HUES64 (cell line): ENCODE measurements at regions not wholly inside any gene's neighbourhood (a gene's known extent, or its start where the extent isn't known, plus 50 kb on each side); places are given as distances from the start of the nearest gene placed in this dataset.

Experiments used
- H3K27ac ChIP-seq: 2 replicates; pipeline ENCODE4 v1.7.0; 2013; ENCODE audit warnings: low read depth, low read length, inconsistent platforms
- H3K27me3 ChIP-seq: 2 replicates; pipeline ENCODE4 v1.6.1; 2013; ENCODE audit warnings: mild to moderate bottlenecking, low read length; ENCODE audit not compliant: insufficient read depth
- H3K36me3 ChIP-seq: 2 replicates; pipeline ENCODE4 v1.6.1; 2013; ENCODE audit warnings: mild to moderate bottlenecking, low read length; ENCODE audit not compliant: insufficient read depth
- H3K4me1 ChIP-seq: 2 replicates; pipeline ENCODE4 v1.6.1; 2013; ENCODE audit warnings: mild to moderate bottlenecking, low read length, moderate library complexity; ENCODE audit not compliant: insufficient read depth
- H3K4me3 ChIP-seq: 2 replicates; pipeline ENCODE4 v1.5.1; 2013; ENCODE audit warnings: mild to moderate bottlenecking, low read length, moderate library complexity
- H3K9ac ChIP-seq: 2 replicates; pipeline ENCODE4 v1.6.1; 2013; ENCODE audit warnings: mild to moderate bottlenecking, low read depth, low read length
- H3K9me3 ChIP-seq: 2 replicates; pipeline ENCODE4 v1.6.1; 2013; ENCODE audit warnings: low read depth, low read length; ENCODE audit not compliant: insufficient read depth
- WGBS: fragments of 150-250, 120-280 bp; methylation state at CpG from one replicate; pipeline ENCODE4 v1.1.7; 2013; ENCODE audit warnings: missing lambda C conversion rate; 5-methylcytosine and 5-hydroxymethylcytosine counted together

DNA sequence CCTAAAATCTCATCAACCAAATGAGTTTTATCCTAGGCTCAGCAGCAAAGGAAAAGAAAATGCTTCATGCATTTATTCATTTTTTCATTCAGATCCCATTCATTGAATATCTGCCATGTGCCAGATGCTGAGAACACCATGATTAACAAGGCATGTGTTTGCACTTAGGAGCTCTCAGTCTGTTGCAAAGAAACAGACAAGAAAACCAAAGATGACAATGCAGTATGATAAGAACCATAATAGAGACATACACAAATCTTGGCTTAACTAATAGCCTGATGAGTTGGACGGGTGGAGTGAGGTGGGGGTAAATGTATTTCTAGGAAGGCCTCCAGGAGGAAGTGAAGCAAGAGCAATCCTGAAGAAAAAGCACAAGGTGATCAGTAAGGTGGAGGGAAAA is 177.8 kb upstream of the SCN7A start:
- H3K4me3 ChIP-seq, result no peak overlapping the region
- H3K9ac ChIP-seq, result no peak overlapping the region
- 93% methylated on average over 1 of the region's 1 CpG for WGBS
- H3K36me3 ChIP-seq, result no peaks in the 10 kb centered on the region
- no peaks in the 10 kb centered on the region for H3K9me3 ChIP-seq
- no peaks in the 10 kb centered on the region for H3K4me1 ChIP-seq
- no peak overlapping the region for H3K27ac ChIP-seq
- no peaks in the 10 kb centered on the region for H3K27me3 ChIP-seq

DNA sequence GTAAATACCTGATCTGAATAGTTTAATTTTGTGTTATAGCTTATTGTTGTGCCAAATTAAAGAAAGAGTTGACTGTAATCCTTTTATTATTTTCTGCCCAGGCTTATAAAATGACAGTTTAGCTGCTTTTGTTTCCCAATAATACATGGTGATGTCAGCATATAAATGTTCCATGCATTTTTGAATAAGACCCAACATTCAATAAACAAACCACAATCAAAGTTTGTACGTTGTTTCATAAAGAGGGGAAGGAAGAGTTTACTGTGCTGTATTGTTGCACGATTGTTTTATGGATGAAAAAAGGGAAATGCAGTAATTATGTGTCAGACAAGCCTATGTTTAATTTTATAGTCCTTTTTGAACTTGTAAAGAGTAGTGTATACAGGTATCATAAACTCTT is 177.2 kb upstream of the SCN7A start:
- no peak overlapping the region for H3K4me3 ChIP-seq
- no peak overlapping the region for H3K9ac ChIP-seq
- H3K27ac ChIP-seq, result no peak overlapping the region
- H3K27me3 ChIP-seq, result no peaks in the 10 kb centered on the region
- H3K4me1 ChIP-seq, result no peaks in the 10 kb centered on the region
- H3K9me3 ChIP-seq, result no peaks in the 10 kb centered on the region
- H3K36me3 ChIP-seq, result no peaks in the 10 kb centered on the region
- WGBS, result 88% methylated on average over 2 of the region's 2 CpGs

DNA sequence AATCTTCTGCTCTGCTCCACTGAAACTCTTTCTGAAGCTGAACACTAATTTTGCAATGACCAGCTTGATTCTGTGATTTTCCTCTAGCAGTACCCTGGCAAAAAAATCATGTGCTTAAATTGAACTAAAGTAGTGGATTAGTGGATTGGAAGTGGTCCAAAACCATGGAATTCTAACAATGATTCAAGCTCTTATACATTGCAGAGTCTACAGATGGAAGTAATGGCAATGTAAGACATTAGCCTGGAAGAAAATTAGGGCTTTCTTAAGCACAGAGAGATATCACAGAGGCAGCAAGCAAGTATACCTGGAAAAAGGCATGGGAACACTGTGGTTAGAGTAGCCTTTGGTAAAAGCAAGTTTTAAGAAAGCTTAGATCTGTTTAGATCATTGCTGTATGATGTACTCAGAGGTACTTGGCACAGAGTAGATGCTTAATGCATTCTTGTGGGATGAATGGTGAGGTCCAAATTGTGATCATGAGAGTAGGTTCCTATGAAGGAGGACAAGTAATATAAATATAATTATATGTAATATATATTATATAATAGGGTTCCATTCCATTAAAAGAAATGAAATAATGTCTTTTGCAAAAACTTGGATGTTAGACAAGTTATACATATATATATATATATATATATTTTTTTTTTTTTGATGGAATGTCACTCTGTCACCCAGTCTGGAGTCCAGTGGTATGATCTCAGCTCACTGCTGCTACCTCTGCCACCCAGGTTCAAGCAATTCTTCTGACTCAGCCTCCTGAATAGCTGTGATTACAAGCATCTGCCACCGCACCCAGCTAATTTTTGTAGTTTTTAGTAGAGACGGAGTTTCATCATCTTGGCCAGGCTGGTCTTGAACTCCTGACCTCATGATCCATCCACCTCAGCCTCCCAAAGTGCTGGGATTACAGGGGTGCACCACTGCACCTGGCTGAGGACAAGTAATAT is 172.2 kb upstream of the SCN7A start:
- Histone ChIP-seq H3K36me3 (no peaks in the 10 kb centered on the region), H3K4me3 (no peak overlapping the region), H3K9me3 (no peaks in the 10 kb centered on the region), H3K4me1 (no peaks in the 10 kb centered on the region), H3K9ac (no peak overlapping the region), H3K27ac (no peak overlapping the region), H3K27me3 (no peaks in the 10 kb centered on the region)
- WGBS, result 92% methylated on average over 2 of the region's 2 CpGs

DNA sequence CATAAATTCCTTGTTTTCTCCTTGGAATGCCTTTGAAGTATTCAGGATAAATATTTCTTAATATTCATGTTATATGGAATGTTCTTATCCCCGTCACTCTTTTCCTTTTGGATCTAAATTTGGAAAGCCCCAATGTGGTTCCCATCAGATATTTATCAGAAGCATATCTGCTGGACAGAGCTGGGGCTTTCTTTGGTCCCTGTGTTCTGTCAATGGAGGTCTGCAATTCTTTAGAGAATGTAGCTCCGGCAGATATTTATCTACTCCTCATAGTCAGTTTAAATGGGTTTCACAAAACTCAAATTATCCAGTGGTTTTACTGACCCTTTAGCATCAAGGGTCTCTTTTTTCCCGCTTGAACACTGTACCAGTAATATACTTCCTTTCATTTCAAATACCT is 167.8 kb upstream of the SCN7A start:
- Histone ChIP-seq H3K9ac (no peak overlapping the region), H3K4me3 (no peak overlapping the region), H3K9me3 (no peaks in the 10 kb centered on the region), H3K27me3 (no peaks in the 10 kb centered on the region), H3K36me3 (no peaks in the 10 kb centered on the region), H3K27ac (no peak overlapping the region), H3K4me1 (no peaks in the 10 kb centered on the region)
- 96% methylated on average over 3 of the region's 3 CpGs for WGBS

DNA sequence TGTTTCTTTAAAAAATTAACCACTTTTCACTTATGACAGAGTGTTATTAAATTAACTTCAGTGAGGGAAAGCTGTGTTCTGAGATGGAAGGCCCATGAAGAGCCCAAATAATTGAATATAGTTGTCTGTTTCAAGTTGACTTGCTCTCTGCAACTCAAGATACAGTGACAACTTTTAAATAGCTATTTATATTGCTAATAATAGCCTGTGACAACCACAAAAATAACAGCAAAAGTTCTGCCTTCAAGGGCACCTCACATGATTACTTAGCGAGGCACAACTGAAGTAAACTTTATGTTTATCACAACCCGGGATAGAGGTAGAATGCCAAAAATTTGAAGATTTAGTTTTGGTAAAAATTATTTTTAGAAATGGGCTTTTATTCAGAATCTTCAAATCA is 167.3 kb upstream of the SCN7A start:
- 91% methylated on average over 2 of the region's 2 CpGs for WGBS
- Histone ChIP-seq H3K27ac (no peak overlapping the region), H3K9me3 (no peaks in the 10 kb centered on the region), H3K4me1 (no peaks in the 10 kb centered on the region), H3K9ac (no peak overlapping the region), H3K27me3 (no peaks in the 10 kb centered on the region), H3K36me3 (no peaks in the 10 kb centered on the region), H3K4me3 (no peak overlapping the region)

DNA sequence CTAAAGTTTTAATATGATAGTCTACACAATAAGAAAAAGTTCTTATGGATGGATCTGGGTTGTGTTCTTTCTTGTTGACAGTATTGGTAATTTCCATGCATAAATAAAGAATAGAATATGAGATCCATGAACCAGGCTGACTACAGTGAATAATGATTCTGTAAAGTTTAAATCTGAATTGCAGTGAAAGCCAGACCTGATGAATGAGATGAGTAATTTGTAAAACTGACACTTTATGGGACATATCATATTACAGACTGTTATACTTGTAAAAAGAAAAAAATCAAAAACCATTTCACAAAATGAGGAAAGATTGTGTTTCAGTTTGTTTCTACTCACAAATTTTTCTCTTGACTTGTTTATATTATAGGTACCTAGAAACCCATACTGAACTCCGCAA is 164.9 kb upstream of the SCN7A start:
- H3K36me3 ChIP-seq, result no peaks in the 10 kb centered on the region
- H3K9ac ChIP-seq, result no peak overlapping the region
- no peaks in the 10 kb centered on the region for H3K27me3 ChIP-seq
- no peaks in the 10 kb centered on the region for H3K9me3 ChIP-seq
- no peaks in the 10 kb centered on the region for H3K4me1 ChIP-seq
- 95% methylated on average over 1 of the region's 1 CpG for WGBS
- no peak overlapping the region for H3K27ac ChIP-seq
- H3K4me3 ChIP-seq, result no peak overlapping the region

DNA sequence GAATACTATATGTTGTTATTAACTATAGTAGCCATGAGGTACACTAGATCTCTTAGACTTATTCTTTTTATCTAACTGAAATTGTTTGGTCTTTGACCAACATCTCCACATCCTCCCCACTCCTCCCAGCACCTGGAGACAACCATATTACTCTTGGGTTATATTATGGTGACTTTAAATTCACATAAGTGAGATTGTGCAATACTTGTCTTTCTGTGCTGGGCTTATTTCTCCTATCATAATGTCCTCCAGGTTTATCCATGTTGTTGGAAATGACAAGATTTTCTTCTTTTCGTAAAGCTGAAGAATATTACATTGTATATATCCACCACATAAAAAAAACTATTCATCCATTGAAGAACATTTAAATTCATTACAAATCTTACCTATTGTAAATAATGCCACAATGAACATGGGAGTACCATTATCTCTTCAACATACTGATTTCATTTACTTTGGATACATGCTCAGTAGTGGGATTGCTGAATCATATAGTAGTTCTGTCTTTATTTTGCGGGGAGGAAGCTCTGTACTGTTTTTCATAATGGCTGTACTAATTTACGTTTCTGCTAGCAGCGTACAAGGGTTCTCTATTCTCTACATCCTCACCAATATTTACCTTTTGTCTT is 159.2 kb upstream of the SCN7A start:
- H3K4me1 ChIP-seq, result peaks cover 7% of the 10 kb centered on the region; the same call in 1 of the 2 replicates
- H3K27ac ChIP-seq, result no peak overlapping the region

DNA sequence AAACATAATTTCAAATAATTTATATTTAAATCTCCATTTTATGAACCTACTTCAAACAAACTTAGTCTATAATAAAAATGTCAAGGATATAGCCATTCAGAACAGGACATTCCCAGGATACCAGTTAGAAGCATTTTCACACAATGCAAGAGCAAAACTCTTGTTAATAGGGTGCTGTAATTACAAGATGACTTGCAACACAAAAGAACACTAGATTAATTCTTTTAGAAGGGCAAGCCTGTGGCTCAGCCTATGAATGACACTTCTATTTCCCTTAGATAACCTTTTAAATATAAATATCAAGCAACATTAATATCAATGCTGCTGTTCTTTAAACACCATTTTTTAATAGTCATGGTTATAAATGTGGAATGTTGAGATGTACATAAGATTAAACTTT is 157.9 kb upstream of the SCN7A start:
- H3K9me3 ChIP-seq, result no peaks in the 10 kb centered on the region
- no peak overlapping the region for H3K27ac ChIP-seq
- H3K4me3 ChIP-seq, result no peak overlapping the region
- H3K9ac ChIP-seq, result no peak overlapping the region
- peaks cover 7% of the 10 kb centered on the region; the same call in 1 of the 2 replicates for H3K4me1 ChIP-seq
- H3K27me3 ChIP-seq, result no peaks in the 10 kb centered on the region
- H3K36me3 ChIP-seq, result no peaks in the 10 kb centered on the region

More for the DNA sequence above, 159.2 kb upstream of the SCN7A start:
- Histone ChIP-seq H3K36me3 (no peaks in the 10 kb centered on the region), H3K9me3 (no peaks in the 10 kb centered on the region), H3K27me3 (no peaks in the 10 kb centered on the region), H3K4me3 (no peak overlapping the region), H3K9ac (no peak overlapping the region)
- WGBS, result 100% methylated on average over 2 of the region's 4 CpGs

DNA sequence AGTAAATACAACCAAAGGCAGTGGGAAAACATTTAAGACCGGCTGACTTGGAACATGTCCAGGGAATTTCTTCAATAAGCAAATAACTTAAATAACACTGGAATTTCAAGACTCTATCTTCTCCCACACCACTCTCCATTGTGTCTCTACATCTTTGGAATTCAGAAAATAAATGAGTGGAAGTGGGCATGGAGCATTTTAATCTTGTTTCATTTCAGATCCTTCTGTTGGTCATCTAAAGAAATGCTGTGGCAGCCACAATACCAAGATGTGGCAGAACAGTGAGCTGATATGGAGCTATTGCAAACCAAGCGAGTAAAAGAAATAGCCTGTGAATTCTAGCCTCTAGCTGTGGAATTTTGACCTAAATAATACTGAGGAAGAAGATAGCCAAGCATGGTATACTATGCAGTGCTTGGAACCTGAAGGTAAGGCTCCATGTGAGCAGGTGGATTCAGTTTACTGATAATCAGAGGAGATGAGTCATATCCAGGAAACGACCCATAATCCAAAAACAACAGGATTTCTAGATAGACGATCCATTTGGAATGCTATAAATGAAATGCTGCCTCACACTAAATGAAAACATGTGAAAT is 157.1 kb upstream of the SCN7A start:
- 95% methylated on average over 4 of the region's 4 CpGs for WGBS
- H3K4me1 ChIP-seq, result peaks cover 7% of the 10 kb centered on the region; the same call in 1 of the 2 replicates
- H3K27me3 ChIP-seq, result no peaks in the 10 kb centered on the region
- H3K9me3 ChIP-seq, result no peaks in the 10 kb centered on the region
- no peak overlapping the region for H3K27ac ChIP-seq
- H3K36me3 ChIP-seq, result no peaks in the 10 kb centered on the region
- no peak overlapping the region for H3K4me3 ChIP-seq
- no peak overlapping the region for H3K9ac ChIP-seq

DNA sequence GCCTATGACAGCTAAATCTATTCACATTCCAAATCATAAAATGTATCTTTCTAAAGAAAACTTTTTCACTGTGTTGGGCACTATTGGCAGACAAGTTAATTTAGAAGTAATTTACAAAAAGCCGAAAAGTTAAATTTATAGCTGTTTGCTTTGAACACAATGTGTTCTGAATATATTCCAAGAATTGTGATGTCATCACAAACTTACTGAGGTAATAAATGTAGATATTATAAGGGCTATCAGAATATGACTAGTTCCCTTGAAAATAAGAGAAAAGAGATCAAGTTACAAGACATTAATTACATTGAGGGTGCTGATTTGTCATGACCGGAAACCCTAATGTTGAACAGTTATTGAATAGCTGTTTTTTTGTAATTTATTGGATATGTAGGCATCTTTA is 153.9 kb upstream of the SCN7A start:
- Histone ChIP-seq H3K36me3 (no peaks in the 10 kb centered on the region), H3K27ac (no peak overlapping the region), H3K27me3 (no peaks in the 10 kb centered on the region), H3K4me1 (peaks cover 7% of the 10 kb centered on the region; the same call in 1 of the 2 replicates), H3K9me3 (0 out of 2 replicates have a peak, but pooled peaks cover 2% of the 10 kb centered on the region), H3K9ac (no peak overlapping the region), H3K4me3 (no peak overlapping the region)
- WGBS, result 96% methylated on average over 2 of the region's 2 CpGs

DNA sequence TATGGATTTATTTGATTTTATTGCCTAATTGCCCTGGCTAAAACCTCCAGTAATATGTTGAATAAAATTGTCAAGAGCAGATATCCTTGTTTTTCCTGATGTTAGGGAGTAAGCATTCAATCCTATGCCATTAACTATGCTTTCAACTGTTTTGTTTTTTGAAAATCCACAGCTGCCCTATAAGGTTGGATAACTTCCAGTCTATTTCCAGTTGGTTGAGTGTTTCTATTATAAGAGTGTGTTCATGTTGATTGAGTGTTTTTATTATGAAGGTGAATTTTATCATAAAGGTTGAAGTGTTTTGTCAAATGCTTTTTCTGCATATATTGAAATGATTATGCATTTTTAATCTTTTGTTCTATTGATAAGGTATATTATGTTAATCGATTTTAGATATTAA is 149.9 kb upstream of the SCN7A start:
- no CpG with 5 or more reads among the region's 1 CpG for WGBS
- Histone ChIP-seq H3K4me1 (no peaks in the 10 kb centered on the region), H3K9ac (no peak overlapping the region), H3K4me3 (no peak overlapping the region), H3K27ac (no peak overlapping the region), H3K36me3 (no peaks in the 10 kb centered on the region), H3K9me3 (peaks cover 14% of the 10 kb centered on the region), H3K27me3 (no peaks in the 10 kb centered on the region)
